22Rv1 (cell line): ENCODE measurements at regions not wholly inside any gene's neighbourhood (a gene's known extent, or its start where the extent isn't known, plus 50 kb on each side); places are given as distances from the start of the nearest gene placed in this dataset.

ENCODE experiments used
- ZFX ChIP-seq: fragments of 450-650 bp; IDR thresholded peaks from 2 replicates; pipeline ENCODE4 v1.6.1; 2017; ENCODE audit warnings: antibody characterized with exemption, borderline replicate concordance
- TF ChIP-seq, protein P1 (sequence below): fragments of 450-650 bp; IDR thresholded peaks from 2 replicates; pipeline ENCODE4 v1.5.1; 2017; ENCODE audit warnings: mild to moderate bottlenecking

DNA sequence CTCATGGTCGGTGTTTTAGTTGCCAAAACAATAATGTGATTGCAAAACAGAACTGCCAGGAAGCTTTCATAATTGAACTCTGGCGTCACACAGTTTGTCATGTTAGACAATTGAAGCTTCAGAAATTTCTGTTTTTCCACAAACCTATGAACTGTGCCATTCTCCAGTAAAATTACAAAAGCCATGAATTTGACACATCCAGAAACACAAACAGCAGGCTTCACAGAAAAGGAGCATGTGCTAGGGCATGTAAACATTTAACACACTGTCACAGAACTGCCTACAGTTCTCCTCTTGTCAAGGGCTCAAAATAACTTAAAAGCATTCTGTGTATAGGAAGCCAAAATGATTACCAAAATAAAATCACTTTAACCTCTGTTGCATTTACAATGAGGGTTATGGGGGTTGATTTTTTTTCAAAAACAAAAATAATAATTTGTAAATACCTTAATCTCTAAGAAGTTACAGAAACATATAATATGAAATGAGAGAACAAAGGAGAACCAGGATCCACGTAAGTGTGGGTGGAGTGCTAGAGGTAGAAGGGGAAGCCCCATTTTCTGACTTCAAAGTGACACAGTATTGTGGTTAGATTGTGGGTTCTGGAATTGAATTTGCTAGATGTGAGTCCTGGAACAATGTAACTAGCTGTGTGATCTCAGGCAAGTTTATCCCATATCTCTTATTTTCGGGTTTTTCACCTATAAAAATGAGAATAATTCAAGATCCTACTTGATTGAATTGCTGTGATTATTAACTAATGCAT lies 295.0 kb downstream of the CENPC start:
- TF ChIP-seq, protein P1, sequence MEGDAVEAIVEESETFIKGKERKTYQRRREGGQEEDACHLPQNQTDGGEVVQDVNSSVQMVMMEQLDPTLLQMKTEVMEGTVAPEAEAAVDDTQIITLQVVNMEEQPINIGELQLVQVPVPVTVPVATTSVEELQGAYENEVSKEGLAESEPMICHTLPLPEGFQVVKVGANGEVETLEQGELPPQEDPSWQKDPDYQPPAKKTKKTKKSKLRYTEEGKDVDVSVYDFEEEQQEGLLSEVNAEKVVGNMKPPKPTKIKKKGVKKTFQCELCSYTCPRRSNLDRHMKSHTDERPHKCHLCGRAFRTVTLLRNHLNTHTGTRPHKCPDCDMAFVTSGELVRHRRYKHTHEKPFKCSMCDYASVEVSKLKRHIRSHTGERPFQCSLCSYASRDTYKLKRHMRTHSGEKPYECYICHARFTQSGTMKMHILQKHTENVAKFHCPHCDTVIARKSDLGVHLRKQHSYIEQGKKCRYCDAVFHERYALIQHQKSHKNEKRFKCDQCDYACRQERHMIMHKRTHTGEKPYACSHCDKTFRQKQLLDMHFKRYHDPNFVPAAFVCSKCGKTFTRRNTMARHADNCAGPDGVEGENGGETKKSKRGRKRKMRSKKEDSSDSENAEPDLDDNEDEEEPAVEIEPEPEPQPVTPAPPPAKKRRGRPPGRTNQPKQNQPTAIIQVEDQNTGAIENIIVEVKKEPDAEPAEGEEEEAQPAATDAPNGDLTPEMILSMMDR, result no peak
- no peak for TF ChIP-seq ZFX
